HepG2 (cell line): ENCODE measurements at regions not wholly inside any gene's neighbourhood (a gene's known extent, or its start where the extent isn't known, plus 50 kb on each side); places are given as distances from the start of the nearest gene placed in this dataset.
A peak's percentile ranks its signal among the peaks of the same experiment; 100 is the strongest.

Source experiments
- ATAC-seq: fragments of 200-7000 bp; cut with Tn5 transposase; 3 replicates; pipeline ENCODE4 v1.9.1; 2020; ENCODE audit warnings: mild to moderate bottlenecking, moderate library complexity
- BruUV-seq: library from RNA; stranded (reverse); fragments of 400-500 nt; replicated peaks from 2 replicates; lab custom pipeline; 2021; lab: Mats Ljungman, UMichigan
- CTCF ChIA-PET: fragments of 300-600 bp; formaldehyde crosslinking; extraction: SDS; loops from one replicate; lab custom pipeline; 2021; ENCODE audit warnings: low total read pairs, inconsistent platforms, low intra/inter-chr PET ratio; lab: Yijun Ruan, JAX
- POLR2A ChIA-PET: fragments of 350-600 bp; sonication (Branson Sonifier 250); formaldehyde crosslinking; loops from one replicate; lab custom pipeline; 2020; ENCODE audit warnings: antibody characterized with exemption, inconsistent platforms; lab: Yijun Ruan, JAX
- DNase-seq: peaks from one replicate; pipeline ENCODE4 v3.0.0-alpha.2; 2015; ENCODE audit warnings: low spot score
- FAIRE-seq: peaks from 3 replicates; lab custom pipeline; 2011; peaks lifted over from hg19 to GRCh38; lab: Jason Lieb, UNC
- H2AFZ ChIP-seq: one replicate; pipeline ENCODE4 v1.6.1; 2011; ENCODE audit warnings: low read length, inconsistent platforms
- H3K27ac ChIP-seq: fragments of 300-600 bp; 3 replicates; pipeline ENCODE4 v1.8.0; 2011; ENCODE audit warnings: mixed run types, mild to moderate bottlenecking, mixed read lengths, low read length, inconsistent platforms; ENCODE audit not compliant: insufficient read depth; ENCODE audit errors: extremely low read length
- H3K27me3 ChIP-seq, 2 experiments: fragments of 200-600 bp in 1 of 2; 2 replicates in 1 of 2; 3 replicates in 1 of 2; pipeline versions ENCODE4 v1.6.0 to v1.8.0; 2011; ENCODE audit warnings: low read length in 2 of 2, mild to moderate bottlenecking in 2 of 2, moderate library complexity in 2 of 2, inconsistent platforms in 1 of 2; ENCODE audit not compliant: insufficient read depth in 2 of 2, control insufficient read depth in 1 of 2
- H3K36me3 ChIP-seq, 2 experiments: fragments of 200-600 bp in 1 of 2; replicated peaks in 1 of 2; 2 replicates in 1 of 2; 3 replicates in 1 of 2; pipeline versions ENCODE4 v1.5.1 to v1.8.0; 2011; ENCODE audit warnings: low read length in 2 of 2, inconsistent platforms in 1 of 2; ENCODE audit not compliant: insufficient read depth in 2 of 2, control insufficient read depth in 1 of 2
- H3K4me1 ChIP-seq: 2 replicates; pipeline ENCODE4 v1.5.1; 2012; ENCODE audit warnings: low read length, inconsistent platforms; ENCODE audit not compliant: insufficient read depth
- H3K4me2 ChIP-seq: 2 replicates; pipeline ENCODE4 v1.6.0; 2011; ENCODE audit warnings: low read depth, low read length, inconsistent platforms
- H3K4me3 ChIP-seq, 3 experiments: fragments of 200-600 bp in 1 of 3; sonication (generic), shearing (Covaris generic) in 1 of 3; replicated peaks in 1 of 3; 2 replicates each; pipeline ENCODE4 v1.5.1; 2011 to 2016; ENCODE audit warnings: low read length in 3 of 3, inconsistent platforms in 2 of 3, low read depth in 2 of 3, mild to moderate bottlenecking in 2 of 3, control low read depth in 1 of 3, mixed read lengths in 1 of 3; ENCODE audit not compliant: insufficient read depth in 1 of 3
- H3K79me2 ChIP-seq: one replicate; pipeline ENCODE4 v1.6.1; 2011; ENCODE audit warnings: low read length, inconsistent platforms; ENCODE audit not compliant: insufficient read depth
- H3K9ac ChIP-seq: 2 replicates; pipeline ENCODE4 v1.6.0; 2011; ENCODE audit warnings: mild to moderate bottlenecking, low read depth, low read length, inconsistent platforms; ENCODE audit not compliant: insufficient read depth
- H3K9me3 ChIP-seq: 2 replicates; pipeline ENCODE4 v1.5.1; 2012; ENCODE audit warnings: mild to moderate bottlenecking, low read length
- H4K20me1 ChIP-seq: 2 replicates; pipeline ENCODE4 v1.6.0; 2011; ENCODE audit warnings: inconsistent platforms, mild to moderate bottlenecking, low read length, moderate library complexity; ENCODE audit not compliant: insufficient read depth
- ATF7 ChIP-seq, 2 experiments: fragments of 450-650 bp in 1 of 2; sonication (generic) in 1 of 2; formaldehyde crosslinking in 1 of 2; IDR thresholded peaks; 2 replicates each; pipeline versions ENCODE4 v1.4.0 to v1.6.1; 2016 to 2020; ENCODE audit warnings: antibody characterized with exemption in 1 of 2, mild to moderate bottlenecking in 1 of 2, missing genetic modification reagents in 1 of 2
- GATAD1 ChIP-seq: IDR thresholded peaks from 2 replicates; pipeline ENCODE4 v1.6.1; 2016; ENCODE audit warnings: missing genetic modification reagents, missing compliant biosample characterization
- MIXL1 ChIP-seq: IDR thresholded peaks from 2 replicates; pipeline ENCODE4 v1.6.1; 2016
- PATZ1 ChIP-seq: sonication (generic); formaldehyde crosslinking; IDR thresholded peaks from 2 replicates; pipeline ENCODE4 v1.4.0; 2020; ENCODE audit warnings: missing genetic modification reagents
- POLR2A ChIP-seq, 2 experiments: IDR thresholded peaks; 2 replicates each; pipeline ENCODE4 v1.6.1; 2011; ENCODE audit warnings: low read depth in 2 of 2, low read length in 2 of 2, mild to moderate bottlenecking in 1 of 2, moderate library complexity in 1 of 2; ENCODE audit not compliant: insufficient read depth in 1 of 2
- RAD51 ChIP-seq: fragments of 450-650 bp; IDR thresholded peaks from 2 replicates; pipeline ENCODE4 v1.6.1; 2016; ENCODE audit warnings: borderline replicate concordance
- RCOR2 ChIP-seq: IDR thresholded peaks from 2 replicates; pipeline ENCODE4 v1.6.1; 2016; ENCODE audit warnings: missing biosample characterization, missing genetic modification reagents
- SKI ChIP-seq: fragments of 450-650 bp; IDR thresholded peaks from one replicate; pipeline ENCODE4 v1.6.1; 2018; ENCODE audit warnings: mild to moderate bottlenecking; ENCODE audit not compliant: partially characterized antibody
- SMAD1 ChIP-seq: sonication (generic); formaldehyde crosslinking; IDR thresholded peaks from 2 replicates; pipeline ENCODE4 v1.4.0; 2020; ENCODE audit warnings: missing genetic modification reagents, low read depth, mild to moderate bottlenecking, borderline replicate concordance
- SNRNP70 ChIP-seq: fragments of 200-400 bp; formaldehyde crosslinking; IDR thresholded peaks from 2 replicates; pipeline ENCODE4 v1.6.1; 2017; ENCODE audit warnings: mild to moderate bottlenecking, low read depth, low read length, moderate library complexity
- TRIM22 ChIP-seq: fragments of 450-650 bp; IDR thresholded peaks from 2 replicates; pipeline ENCODE4 v1.6.1; 2017
- YY1 ChIP-seq: IDR thresholded peaks from 2 replicates; pipeline ENCODE4 v1.6.1; 2011; ENCODE audit warnings: low read length, low read depth, moderate library complexity, mild to moderate bottlenecking; ENCODE audit not compliant: insufficient read depth, insufficient replicate concordance
- ZNF430 ChIP-seq: sonication (generic); formaldehyde crosslinking; IDR thresholded peaks from 2 replicates; pipeline ENCODE4 v1.9.0; 2021; ENCODE audit warnings: mild to moderate bottlenecking, missing genetic modification reagents
- ZNF562 ChIP-seq: sonication (generic); formaldehyde crosslinking; IDR thresholded peaks from 2 replicates; pipeline ENCODE4 v1.8.0; 2022; ENCODE audit warnings: missing genetic modification reagents, borderline replicate concordance
- WGBS: methylation state at CpG from one replicate; pipeline ENCODE4 v1.1.6; 2017; ENCODE audit warnings: low lambda C conversion rate; 5-methylcytosine and 5-hydroxymethylcytosine counted together
- in situ Hi-C: cut with HindIII; loops from 2 replicates; pipeline ENCODE4 v1.10.0; 2017; ENCODE audit warnings: low pct_unique_long_range_greater_than_20kb; ENCODE audit not compliant: extremely low pct_ligation_motif_present
- intact Hi-C: fragments of 100-400 bp; cut with micrococcal nuclease; formaldehyde crosslinking; loops from one replicate; pipeline ENCODE4 v1.10.0; 2022; ENCODE audit not compliant: unreplicated experiment
- TF ChIP-seq, protein P1 (sequence below): sonication (generic); formaldehyde crosslinking; IDR thresholded peaks from 2 replicates; pipeline ENCODE4 v1.5.1; 2020; ENCODE audit warnings: missing genetic modification reagents, mild to moderate bottlenecking, borderline replicate concordance

GRCh38 chr2:155209696-155210450 lies 511.4 kb downstream of the KCNJ3 start:
- no peak overlapping the region for H3K9ac ChIP-seq
- TF ChIP-seq YY1: no peak
- no peak for TF ChIP-seq SKI
- TF ChIP-seq RAD51: 0 out of 2 replicates have a peak, but pooled peaks have one; percentile 18
- no peaks in the 10 kb centered on the region for H3K9me3 ChIP-seq
- no peaks in the 10 kb centered on the region for H4K20me1 ChIP-seq
- FAIRE-seq: no peak
- no peak overlapping the region for H2AFZ ChIP-seq
- H3K27ac ChIP-seq: no peak overlapping the region
- no peaks in the 10 kb centered on the region for H3K36me3 ChIP-seq
- H3K27me3 ChIP-seq: no peaks in the 10 kb centered on the region; a peak in 1 of 5 replicates
- in situ Hi-C loops: loop anchor here (25.0 kb wide), 1 partner anchor 773 kb away; no protein-coding TSS in a partner anchor
- 2% methylated on average over 2 of the region's 2 CpGs for WGBS
- no peak for ATAC-seq
- DNase-seq: no peak
- no TSS peak for BruUV-seq
- no peaks in the 10 kb centered on the region for H3K4me1 ChIP-seq
- no peak overlapping the region for H3K4me2 ChIP-seq
- no peak overlapping the region for H3K4me3 ChIP-seq
- ChIA-PET POLR2A (no interaction called here), CTCF (no interaction called here)
- H3K79me2 ChIP-seq: no peaks in the 10 kb centered on the region
- intact Hi-C loops: no loop called here

DNA sequence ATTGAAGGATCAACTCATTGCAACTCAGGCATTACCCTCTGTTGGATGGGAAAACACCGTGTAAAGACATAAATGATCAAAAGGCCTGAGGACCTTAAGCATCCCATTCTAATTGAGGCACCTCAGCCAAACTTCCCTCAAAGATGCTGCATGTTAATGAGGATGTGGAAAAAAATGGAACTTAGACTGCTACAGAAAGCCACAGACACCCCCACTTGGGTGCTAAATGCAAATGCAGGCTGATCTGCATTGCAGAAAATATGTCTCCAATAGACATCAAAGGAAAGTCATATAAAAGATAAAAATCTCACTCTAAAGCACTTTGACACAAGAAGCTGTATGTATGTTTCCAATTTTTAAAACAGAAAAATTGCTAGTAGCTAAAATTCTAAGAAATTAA lies 504.7 kb downstream of the KCNJ3 start:
- intact Hi-C loops: no loop called here
- no peak for ATAC-seq
- no TSS peak for BruUV-seq
- H3K4me2 ChIP-seq: no peak overlapping the region
- no peak overlapping the region for H3K4me3 ChIP-seq
- FAIRE-seq: no peak
- H3K27me3 ChIP-seq: no peaks in the 10 kb centered on the region
- H4K20me1 ChIP-seq: no peaks in the 10 kb centered on the region
- no peak overlapping the region for H3K27ac ChIP-seq
- no peaks in the 10 kb centered on the region for H3K9me3 ChIP-seq
- CTCF ChIA-PET: no interaction called here
- no peaks in the 10 kb centered on the region for H3K4me1 ChIP-seq
- H3K9ac ChIP-seq: no peak overlapping the region
- in situ Hi-C loops: loop anchor here (25.0 kb wide), 1 partner anchor 766 kb away; no protein-coding TSS in a partner anchor
- WGBS: 39% methylated on average over 1 of the region's 1 CpG
- POLR2A ChIA-PET: no interaction called here
- H2AFZ ChIP-seq: no peak overlapping the region
- H3K79me2 ChIP-seq: no peaks in the 10 kb centered on the region
- H3K36me3 ChIP-seq: no peaks in the 10 kb centered on the region
- DNase-seq: no peak
- no peak for TF ChIP-seq ATF7 (IDR thresholded peaks at IDR 0.05)
- no peak for TF ChIP-seq ATF7 (CRISPR knock-in tag; IDR thresholded peaks at IDR 0.05)
- no peak for TF ChIP-seq GATAD1 (CRISPR knock-in tag)
- TF ChIP-seq PATZ1 (CRISPR knock-in tag): no peak
- no peak for TF ChIP-seq ZNF562 (CRISPR knock-in tag)
- TF ChIP-seq, protein P1, sequence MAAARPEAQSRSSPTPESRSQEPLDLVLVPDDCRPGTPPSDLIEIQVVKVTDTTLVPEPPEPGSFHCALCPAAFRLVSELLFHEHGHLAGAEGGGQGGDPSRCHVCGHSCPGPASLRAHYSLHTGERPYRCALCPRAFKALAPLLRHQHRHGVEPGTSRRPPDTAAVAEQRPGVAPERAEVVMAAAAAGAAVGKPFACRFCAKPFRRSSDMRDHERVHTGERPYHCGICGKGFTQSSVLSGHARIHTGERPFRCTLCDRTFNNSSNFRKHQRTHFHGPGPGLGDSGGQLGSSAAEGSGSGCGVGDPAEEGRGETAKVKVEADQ (CRISPR knock-in tag): no peak
- no peak for TF ChIP-seq SNRNP70
- no peak for TF ChIP-seq POLR2A (IDR thresholded peaks at IDR 0.05; ENCODE audit: insufficient read depth in 1 of 2, low read depth in 2 of 2, low read length in 2 of 2)
- no peak for TF ChIP-seq RCOR2 (CRISPR knock-in tag)
- no peak for TF ChIP-seq SMAD1 (CRISPR knock-in tag)
- TF ChIP-seq TRIM22: no peak
- no peak for TF ChIP-seq ZNF430 (CRISPR knock-in tag)
- TF ChIP-seq MIXL1: no peak
